H1 (cell line): ENCODE measurements at regions not wholly inside any gene's neighbourhood (a gene's known extent, or its start where the extent isn't known, plus 50 kb on each side); places are given as distances from the start of the nearest gene placed in this dataset.

Experiments used
- POLR2AphosphoS5 ChIP-seq: IDR thresholded peaks from 2 replicates; pipeline ENCODE4 v1.6.1; 2011; ENCODE audit warnings: low read depth, low read length
- TF ChIP-seq, protein P1 (sequence below), 3 experiments: IDR thresholded peaks; 1 replicate in 2 of 3; 2 replicates in 1 of 3; pipeline versions ENCODE4 v1.5.1 to v1.6.1; 2011; ENCODE audit warnings: low read length in 3 of 3, mild to moderate bottlenecking in 3 of 3, inconsistent platforms in 2 of 3, low read depth in 1 of 3, moderate library complexity in 1 of 3; ENCODE audit not compliant: insufficient read depth in 1 of 3; ENCODE audit errors: control extremely low read depth in 1 of 3

DNA sequence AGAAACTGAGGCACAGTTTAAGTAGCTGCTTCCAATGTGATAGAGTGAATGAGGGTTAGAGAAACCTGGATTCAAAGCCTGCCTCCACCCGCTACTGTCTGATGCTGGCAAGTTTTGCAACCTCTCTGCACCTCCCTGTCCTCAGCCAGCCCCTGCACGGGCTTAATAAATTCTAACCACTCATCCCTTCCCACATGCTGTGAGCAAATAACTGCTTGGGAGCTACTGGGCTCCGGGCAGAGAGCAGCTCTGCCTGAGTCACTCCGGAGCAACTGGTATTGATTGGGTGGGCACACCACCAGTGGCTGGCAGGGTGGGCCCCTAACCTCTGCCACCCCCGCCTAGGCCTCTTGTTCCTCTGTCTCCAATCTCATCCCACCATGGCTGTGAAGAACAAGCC is 104.3 kb upstream of the SYT13 start:
- TF ChIP-seq POLR2AphosphoS5: no peak
- TF ChIP-seq, protein P1, sequence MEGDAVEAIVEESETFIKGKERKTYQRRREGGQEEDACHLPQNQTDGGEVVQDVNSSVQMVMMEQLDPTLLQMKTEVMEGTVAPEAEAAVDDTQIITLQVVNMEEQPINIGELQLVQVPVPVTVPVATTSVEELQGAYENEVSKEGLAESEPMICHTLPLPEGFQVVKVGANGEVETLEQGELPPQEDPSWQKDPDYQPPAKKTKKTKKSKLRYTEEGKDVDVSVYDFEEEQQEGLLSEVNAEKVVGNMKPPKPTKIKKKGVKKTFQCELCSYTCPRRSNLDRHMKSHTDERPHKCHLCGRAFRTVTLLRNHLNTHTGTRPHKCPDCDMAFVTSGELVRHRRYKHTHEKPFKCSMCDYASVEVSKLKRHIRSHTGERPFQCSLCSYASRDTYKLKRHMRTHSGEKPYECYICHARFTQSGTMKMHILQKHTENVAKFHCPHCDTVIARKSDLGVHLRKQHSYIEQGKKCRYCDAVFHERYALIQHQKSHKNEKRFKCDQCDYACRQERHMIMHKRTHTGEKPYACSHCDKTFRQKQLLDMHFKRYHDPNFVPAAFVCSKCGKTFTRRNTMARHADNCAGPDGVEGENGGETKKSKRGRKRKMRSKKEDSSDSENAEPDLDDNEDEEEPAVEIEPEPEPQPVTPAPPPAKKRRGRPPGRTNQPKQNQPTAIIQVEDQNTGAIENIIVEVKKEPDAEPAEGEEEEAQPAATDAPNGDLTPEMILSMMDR (IDR thresholded peaks at IDR 0.05; ENCODE audit: control extremely low read depth in 1 of 3, insufficient read depth in 1 of 3, low read depth in 1 of 3, low read length in 3 of 3): no peak
